ENCODE measurements at regions not wholly inside any gene's neighbourhood (a gene's known extent, or its start where the extent isn't known, plus 50 kb on each side); places are given as distances from the start of the nearest gene placed in this dataset.

DNA sequence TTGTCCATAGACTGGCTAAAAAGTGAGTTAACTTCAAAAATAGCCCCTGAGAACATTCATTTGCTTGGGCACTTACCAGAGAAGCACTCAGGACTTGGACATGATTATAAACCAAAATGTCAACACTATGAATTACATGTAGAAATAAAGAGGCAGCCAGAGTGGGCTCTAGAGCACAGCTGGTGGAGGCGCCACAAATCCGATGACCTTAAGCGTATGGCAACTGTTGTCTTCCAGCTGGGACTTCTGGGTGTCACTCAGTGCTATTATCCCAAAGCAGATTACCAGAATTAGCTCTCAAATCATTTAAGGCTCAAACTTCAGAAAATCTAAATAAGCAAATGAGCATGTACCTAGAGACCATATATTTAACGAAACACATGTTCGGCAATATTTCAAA is 1255.5 kb upstream of the SLC10A2 start:
- DNase-seq: no peak

DNA sequence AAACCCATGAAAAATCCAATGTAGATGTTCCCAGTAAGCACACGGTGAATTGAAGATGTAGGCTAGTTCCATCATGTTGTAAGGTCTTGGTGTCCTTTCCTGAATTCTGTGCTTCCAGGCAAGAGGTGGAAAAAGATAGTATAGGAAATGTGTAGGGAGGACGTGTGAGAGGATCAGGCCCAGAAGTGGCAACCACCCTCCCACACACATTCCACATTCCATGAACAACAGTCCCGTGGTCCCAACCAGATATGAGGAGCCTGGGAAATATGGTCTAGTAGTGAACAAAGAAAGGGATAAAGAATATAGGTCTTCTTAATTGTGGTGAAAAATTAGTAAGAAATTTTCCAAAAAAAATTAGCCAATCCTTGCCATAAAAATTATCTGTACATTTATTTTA is 1254.2 kb upstream of the SLC10A2 start:
- DNase-seq: no peak

DNA sequence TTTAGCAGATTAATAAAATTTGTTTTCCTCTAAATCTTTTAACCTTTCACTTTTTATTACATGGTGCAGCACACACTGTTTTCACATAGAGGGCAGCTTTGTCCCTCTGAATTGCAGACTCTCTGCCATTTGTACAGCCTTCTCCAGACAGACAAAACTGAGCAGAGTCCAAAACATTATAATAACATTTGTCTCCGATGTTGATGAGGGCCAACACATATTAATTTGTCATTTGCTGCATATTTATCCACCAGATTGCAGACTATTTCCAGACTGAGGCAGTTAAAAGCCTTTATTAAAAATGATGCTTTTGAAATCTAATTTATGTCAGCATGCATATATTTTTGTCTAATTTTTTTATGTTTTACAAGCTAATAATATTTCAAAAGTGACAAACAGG is 1251.9 kb upstream of the SLC10A2 start:
- DNase-seq: no peak

DNA sequence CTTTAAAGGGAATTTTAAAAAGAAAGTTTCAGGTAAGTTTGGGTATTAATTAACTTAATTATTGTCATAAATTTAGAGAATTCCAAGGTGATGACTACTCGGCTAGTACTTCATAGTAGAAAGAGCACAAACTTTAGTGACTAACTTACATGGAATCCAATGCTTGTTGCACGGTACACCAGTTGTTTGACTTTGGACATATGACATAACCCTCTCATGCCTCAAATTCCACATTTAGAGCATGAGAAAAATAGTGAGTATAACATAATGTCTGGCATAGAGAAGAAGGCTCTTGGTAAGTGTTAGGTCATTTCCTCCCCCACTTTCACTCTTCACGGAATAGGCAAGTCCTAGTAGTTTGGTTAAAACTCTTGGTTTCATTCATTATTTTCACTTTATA is 1249.4 kb upstream of the SLC10A2 start:
- DNase-seq: no peak

DNA sequence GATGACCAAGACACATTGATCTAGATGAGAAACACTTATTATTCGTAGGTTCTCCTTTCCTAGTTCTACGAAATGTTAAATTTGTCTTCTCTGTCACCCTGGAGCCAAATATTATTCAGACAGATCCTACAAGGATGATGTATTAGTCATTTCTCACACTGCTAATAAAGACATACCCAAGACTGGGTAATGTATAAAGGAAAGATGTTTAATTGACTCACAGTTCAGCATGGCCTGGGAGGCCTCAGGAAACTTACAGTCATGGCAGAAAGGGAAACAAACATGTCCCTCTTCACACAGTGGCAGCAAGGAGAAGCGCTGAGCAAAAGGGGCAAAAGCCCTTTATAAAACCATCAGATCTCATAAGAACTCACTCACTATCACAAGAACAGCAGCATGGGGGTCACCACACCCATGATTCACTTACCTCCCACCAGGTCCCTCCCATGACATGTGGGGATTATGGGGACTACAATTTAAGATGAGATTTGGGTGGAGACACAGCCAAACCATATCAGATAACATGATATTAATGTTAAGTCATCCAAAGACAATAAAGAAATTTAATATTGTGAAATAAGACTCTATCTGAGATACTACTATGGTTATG is 1248.8 kb upstream of the SLC10A2 start:
- no peak for DNase-seq

DNA sequence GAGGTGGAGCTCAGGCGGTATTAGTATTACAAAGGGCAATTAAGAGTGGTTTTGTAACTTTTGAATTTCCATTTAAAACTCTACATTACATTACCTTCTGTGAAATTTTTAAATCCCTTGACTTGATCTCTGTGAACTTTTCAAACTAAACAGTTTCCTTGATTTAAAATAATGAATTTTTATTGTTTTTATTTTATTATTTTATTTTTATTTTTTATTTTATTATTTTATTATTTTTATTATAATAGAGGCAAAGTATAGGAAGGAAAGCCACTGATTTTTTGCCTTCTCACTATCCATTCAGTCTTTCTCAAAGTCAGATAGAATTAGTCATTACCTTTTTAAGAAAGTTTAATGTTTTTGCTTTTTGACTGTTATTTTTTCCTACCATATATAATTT is 1248.1 kb upstream of the SLC10A2 start:
- no peak for DNase-seq

DNA sequence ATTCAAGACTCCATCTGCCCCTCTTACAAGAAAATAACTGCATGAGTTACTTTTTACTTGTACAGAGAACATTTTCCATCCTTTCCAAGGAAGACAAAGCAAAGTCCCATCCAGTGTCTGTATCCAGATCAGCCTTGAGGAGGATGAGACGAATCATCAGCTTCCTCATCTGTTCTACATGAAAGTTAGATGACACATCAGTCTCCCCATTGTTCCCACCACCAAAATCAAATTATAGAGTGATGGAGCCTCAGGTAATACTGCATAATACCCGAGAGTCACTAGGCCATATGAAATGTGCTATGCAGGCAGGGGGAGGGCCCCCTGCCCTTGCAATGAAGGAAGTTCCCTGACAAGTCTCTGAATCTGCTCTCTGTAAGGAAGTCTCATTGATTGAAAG is 1244.6 kb upstream of the SLC10A2 start:
- no peak for DNase-seq

DNA sequence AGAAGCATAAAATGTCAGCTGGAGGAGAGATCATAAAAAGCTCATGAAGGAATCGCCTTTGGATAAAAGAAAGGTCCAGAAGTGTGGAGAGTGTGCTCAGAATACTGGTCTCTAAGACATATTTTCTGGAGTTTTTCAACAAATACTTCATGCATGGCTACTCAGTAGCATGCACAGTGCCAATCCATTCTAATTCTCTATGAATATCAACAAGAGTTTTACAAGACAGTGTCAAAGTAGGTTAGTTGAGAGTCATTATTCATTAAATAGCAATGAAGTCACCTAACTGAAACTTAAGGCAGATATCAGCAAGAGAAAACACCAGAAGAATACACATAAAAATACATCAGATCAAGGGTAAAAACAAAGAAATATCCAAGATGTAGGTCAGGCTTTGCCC is 1243.2 kb upstream of the SLC10A2 start:
- DNase-seq: no peak

DNA sequence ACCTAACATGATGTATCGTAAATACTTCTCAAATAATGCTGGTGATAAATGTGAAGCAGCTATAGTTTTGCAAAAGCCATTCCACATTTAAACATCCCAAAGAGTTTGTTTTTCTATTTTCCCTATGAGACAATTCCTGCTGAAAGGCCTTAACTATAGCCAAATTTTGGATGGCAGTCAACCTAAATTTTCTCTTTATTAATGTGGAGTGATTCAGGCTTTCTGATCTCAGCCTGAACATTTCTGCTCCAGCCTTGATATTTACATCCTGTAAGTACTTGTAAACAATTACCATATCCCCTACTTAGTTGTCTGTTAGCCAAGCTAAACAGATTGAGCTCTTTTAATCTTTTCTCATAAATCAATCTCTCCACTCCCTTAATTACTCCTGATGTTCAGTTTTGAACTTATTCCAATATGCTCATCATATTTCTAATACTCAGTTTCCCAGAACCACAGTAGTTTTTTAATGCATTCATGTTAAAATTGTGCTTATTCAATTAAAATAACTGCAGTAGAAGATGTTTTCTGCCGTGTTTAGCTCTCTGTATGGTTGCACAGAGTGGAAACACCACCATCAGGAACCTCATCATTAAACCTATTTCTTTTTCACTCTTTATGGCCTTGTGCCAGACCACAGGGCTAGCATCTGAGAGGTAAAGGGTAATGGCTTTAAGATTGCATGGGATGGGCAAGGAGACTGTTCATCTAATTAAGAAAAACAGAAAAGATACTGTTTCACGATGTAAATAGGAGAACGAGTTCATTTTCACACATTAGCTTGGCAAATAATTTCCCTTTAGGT is 1235.2 kb upstream of the SLC10A2 start:
- no peak for DNase-seq

DNA sequence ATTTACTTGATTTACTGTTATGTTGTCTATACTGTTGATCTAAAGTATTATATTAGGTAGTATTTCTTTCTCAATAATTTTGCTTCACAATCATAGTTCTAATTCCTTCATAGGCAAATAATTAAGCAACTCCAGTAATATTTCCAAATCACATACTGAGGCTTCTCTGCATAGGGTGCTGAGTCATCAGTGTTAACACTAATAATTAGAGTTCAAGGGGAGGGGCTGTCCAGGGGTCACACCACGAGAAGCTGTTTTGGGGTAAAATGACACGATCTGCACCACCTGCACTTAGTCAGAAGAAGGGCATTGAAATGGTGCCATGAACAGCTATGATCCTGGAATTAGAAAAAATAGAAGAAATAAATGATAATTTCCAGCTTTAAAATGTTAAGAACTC is 1230.9 kb upstream of the SLC10A2 start:
- no peak for DNase-seq

DNA sequence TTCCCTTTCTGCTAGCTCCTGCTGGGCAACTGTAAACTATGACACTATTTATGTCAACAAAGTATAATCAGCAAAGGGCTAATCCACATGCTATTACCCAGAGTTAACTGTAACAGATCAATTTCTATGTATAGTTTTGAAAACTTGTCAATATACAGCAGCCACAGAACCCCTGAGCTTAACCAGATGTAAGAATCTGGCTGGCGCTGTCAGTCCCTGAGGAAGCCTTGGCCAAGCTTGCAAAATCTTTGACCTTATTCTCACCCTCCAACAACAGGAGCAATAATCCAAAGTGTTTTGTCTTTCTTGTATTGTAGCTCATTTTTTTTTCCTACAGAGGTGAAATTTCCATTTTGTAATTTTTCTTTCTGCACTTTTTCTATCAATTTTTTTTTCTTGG is 1230.1 kb upstream of the SLC10A2 start:
- DNase-seq: no peak

DNA sequence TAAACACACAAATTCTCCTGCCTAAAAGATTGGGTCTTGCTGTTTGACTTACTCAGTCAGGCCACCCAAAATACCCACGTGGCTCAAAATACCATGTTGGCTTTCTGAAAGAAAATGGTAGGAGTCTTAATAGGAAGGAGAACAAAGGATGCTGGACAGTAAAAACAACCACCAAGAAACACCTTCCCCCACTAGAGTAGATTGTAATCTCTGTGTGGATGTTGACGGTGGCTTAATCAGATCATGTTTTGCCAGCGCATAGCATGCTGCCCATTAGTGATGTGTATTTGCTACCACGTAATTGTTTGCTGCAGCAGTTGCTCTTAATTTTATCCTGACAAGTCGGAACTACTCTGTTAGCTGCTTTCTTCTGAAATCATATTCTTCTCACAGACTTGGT is 1229.3 kb upstream of the SLC10A2 start:
- DNase-seq: no peak

DNA sequence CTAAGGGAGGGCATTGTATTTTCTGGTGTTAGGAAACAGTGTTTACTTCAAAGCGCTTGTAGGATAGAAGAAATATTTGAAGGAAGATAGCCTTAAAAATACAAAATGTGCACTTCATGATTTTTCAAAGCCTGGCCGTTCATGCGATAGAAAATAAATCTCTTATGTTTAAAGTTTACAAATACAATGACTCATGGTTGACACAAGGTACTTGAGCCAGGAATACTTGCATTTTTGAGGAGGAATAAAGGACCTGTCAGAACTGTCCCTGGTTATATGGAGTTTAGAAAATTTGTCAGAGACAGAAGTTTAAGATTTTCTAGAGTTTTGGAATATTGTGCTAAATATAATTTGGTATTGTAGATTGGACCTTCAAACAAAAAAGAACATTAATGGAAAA is 1223.2 kb upstream of the SLC10A2 start:
- no peak for DNase-seq

DNA sequence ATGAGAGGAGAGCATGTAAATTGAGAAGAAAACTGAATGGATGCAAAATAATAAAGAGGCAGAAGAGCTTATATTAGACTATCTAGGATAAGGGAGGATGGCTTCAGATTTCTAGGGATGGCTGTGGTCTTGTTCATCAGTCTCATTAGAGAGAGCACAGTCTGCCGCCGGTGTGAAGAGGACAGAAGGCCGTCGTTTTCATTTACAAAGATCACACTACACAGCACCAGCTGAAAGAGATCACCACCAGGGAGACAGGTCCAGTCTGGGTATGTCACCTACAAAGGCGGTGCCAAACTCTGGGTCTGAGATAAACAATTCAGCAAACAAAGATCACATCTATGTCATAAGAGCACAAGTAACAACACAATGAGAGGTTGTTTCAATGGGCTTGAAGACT is 1222.3 kb upstream of the SLC10A2 start:
- no peak for DNase-seq

DNA sequence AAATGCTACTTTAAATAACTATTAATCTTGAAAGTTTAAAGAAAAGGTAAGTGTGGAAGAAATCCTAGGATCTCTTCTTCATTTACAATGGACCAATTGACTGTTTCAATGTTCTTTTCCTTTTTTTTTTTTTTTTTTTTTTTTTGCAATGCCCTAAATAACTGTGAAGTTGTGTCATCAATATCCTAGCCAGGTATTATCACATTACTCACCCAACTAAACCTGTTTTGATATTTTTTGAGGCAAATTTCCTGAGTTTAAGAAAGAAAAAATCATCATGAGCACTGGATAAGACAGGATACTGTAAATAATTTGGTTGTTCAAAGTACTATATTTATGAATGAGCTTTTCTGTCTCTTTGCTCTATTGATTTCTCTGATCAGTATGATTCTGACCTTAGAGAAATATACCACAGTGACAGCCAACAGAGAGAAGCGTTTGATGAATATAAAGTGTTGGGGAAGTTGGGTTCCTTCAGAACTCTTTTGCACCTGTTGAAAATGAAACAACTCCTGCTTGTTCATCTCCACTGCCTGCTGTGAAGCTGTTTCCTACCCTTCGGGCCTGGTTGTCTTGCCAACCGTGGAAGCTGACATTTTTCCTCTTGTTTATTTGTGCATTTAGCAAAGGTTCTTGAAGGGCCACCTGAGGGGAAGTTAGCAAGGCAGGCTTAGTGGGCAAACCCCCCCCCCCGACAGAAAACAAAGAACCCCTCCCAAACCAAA is 1220.5 kb upstream of the SLC10A2 start:
- no peak for DNase-seq

DNA sequence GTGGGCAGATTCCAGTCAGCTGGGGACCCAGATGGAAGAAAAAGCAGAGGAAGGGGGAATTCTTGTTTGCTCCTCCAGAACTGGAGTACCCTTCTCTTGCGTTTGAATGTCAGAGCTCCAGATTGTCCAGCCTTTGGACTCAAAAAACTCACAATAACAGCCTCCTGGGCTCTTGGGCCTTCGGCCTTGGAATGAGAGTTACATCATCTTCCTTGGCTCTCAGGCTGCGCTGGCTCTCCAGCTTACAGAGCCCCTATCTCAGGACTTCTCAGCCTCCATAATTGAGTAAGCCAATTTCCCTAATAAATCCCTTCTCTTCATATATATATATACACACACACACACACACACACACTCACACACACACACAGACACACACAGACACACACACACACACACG is 1215.7 kb upstream of the SLC10A2 start:
- no peak for DNase-seq

DNA sequence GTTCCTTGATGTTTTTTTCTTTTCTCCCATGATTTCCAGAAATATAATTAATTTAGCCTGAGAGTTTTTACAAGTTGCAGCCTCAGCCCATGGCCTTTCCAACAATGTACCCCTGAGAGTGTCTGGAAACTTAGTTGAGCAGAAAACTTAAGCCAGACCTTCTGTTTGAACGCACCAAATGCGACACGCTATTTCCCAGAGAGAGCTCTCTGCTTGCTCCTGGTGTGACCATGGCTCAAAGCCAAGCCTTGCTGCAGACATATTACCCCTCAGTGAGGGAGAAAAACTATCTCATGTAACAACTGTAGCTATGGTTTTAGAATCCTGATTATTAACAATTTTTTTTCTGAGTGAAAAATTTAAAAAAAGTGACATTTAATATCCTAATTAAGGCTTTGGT is 1204.5 kb upstream of the SLC10A2 start:
- no peak for DNase-seq

DNA sequence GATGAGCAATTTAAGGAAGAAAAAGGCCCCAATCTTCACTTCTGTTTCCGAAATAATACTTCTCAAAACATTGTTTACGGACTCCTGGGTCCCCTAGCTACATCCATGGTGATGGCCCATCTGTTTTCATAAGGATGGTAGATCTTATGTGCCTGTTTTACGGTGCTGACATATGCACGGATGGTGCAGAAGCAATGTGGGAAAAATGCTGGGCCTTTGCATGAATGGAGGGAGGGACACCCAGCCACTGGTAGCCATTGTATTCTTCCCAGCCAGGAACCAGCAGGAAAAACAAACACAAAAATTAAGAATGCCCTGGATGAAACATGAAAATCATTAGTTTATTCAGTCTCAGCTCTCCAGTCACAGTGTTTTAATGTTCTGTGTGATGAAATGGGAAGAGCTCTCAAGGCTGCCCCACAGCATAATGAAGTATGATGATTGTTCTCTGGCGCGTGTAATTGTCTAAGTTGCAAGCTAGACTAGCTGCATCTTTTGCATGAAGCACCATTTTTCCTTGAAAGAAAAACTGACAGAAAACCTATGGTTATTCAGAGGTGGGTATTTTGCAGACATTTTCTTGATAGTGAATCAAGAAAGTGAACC is 1201.1 kb upstream of the SLC10A2 start:
- DNase-seq: no peak

DNA sequence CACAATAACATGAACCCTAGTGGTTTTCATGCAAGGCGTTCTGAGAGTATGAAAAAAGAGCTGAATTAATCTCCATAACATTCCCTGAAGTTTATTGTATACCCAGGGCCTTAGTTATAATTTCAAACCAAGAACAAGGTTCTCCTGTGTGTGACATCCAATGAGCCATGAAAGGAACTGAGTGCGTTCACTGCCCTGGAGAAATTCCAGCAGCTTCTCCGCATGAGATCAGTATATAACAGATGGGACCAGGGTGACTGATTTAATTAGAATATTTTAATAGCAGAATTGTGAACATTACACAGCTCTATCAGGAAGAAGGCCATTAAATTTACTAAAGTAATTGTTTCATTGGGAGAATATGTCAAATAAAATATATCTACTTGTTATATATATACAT is 1190.5 kb upstream of the SLC10A2 start:
- no peak for DNase-seq

DNA sequence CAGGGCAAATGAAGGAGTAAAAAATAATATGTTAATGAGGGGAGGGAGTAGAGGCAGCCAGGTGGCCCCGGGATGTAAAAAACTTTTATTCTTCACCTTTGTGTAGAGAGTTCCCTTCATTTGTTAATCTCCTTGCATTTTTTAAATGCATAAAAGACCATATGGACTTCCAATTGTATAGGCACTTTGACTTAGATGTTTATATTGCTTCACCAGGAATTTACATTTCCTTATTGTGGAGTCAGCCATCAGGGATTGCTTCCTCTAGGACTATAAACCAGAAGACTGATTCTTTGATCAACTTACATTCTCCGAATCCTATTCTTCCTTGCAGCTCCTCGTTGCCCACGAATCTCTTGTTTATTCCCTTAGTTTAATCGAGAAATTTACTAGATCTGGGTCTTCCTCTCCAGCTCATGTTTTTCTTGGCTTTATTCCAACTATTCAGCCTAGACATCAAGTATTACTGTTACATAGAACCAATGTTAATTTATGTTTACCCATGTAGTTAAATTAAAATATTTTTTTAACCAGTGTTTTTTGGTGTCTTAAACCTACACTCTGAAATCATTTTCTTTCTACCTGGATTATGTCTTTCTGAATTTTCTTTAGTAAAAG is 1187.0 kb upstream of the SLC10A2 start:
- DNase-seq: no peak

DNA sequence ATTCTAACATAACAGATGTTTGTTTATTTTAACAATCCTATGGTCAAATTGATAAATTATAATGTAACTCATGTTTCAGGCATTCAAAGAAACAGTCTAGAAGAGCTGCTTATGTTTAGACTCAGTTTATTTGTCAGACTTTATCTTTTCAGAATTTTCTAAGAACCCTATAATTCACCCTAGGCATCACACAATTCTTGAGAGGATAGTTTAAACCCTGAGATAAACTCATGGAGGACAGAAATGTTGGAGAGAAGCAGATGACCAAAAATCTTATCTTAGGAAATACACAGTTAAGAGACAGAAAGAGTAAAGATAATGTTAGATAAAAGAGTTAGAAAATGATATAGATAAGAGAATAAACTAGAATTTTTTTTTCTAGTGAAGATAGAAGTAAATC is 1185.7 kb upstream of the SLC10A2 start:
- no peak for DNase-seq

DNA sequence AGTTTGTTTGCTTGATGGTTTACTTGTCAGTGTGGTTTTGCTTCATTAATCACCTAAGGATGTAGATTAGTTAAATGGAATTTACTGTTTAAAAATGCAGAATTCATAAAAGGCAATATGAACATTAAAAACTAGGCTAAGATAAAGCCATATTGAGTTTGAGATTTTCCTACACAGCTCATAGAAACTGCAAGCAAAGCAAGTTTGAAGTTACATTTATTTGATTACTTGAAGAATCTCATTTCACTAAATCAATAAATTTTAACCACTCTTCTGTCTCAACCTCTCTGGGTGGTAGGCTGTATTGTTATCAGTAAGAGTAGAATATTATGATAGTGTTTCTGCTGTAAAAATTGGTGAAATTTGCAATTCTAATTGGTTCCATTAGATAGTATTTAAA is 1180.7 kb upstream of the SLC10A2 start:
- DNase-seq: no peak

DNA sequence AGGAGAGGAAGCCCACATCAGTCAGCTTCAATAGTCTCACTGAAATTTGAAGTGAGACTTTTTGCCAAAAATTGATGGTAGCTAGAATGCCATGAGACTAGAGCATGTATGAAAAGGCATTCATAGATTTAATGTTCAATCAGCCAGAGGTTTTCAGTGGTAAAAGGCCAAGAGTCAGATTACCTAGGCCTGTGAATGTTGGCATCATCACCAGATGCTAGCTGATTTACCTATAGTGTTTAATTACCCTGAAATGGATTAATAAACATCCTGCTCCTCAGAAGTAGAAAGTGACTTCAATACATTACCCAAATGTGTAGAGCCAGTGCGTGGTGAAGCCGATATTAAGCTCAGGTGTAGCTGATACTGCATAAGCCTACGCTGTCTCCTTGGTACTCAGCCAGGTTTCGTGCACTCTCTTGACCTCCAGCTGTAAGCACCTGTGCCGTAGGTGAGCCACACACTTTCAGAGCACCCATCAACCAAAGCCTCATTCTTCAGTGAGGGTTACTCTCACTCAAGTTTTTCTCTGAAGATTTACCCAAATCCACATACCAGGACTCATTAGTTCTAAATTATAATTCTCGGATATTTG is 1140.3 kb upstream of the SLC10A2 start:
- DNase-seq: no peak

Data from activated CD8-positive, alpha-beta memory T cell treated with anti-CD3 and anti-CD28 coated beads for 24 hours (primary cell).